ENCODE measurements at regions not wholly inside any gene's neighbourhood (a gene's known extent, or its start where the extent isn't known, plus 50 kb on each side); places are given as distances from the start of the nearest gene placed in this dataset.
A peak's percentile ranks its signal among the peaks of the same experiment; 100 is the strongest.

DNA sequence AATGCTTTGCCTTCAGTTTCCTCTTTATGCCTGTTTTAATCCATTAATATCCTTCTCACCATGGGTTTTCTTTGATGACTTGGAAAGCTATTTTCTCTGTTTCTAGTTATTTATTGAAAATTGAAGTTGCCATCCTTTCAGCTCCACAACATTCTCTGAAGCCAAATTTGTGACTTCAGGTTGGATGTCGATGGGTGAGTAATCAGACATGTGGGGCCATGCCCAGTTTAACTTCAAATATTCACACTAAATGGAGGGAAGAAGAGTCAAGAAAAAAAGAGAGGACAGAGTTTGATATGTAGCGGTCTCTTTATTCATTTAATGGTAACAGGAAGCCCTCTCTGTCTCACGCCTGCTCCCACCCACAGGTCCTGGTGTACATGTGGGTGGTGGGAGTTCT, 89.1 kb upstream of the RIPOR2 start:
- H4K8ac ChIP-seq (ENCODE audit: extremely low read depth, insufficient read depth, low read length) = no peak overlapping the region
- 83% methylated on average over 3 of the region's 3 CpGs; no CpG with 5 or more reads in 1 of the 2 experiments for WGBS, 2 experiments (ENCODE audit: extremely low coverage in 1 of 2, insufficient coverage in 1 of 2, insufficient read length in 1 of 2, insufficient replicate concordance in 2 of 2, low coverage in 1 of 2, low lambda C conversion rate in 2 of 2, missing lambda C conversion rate in 1 of 2)
- FAIRE-seq = no peak
- no peak for TF ChIP-seq EGR1 (IDR thresholded peaks at IDR 0.05; ENCODE audit: borderline replicate concordance, low read depth, low read length)
- no peak for TF ChIP-seq TAF1 (IDR thresholded peaks at IDR 0.05; ENCODE audit: low read depth, low read length)
- no peak for TF ChIP-seq TCF12 (IDR thresholded peaks at IDR 0.05; ENCODE audit: low read depth, low read length)
- no peak for TF ChIP-seq KDM5A (IDR thresholded peaks at IDR 0.05; ENCODE audit: low read length)
- TF ChIP-seq PHF8 (conservative IDR thresholded peaks at IDR 0.05; ENCODE audit: low read depth, low read length) = no peak

More for the DNA sequence above, 89.1 kb upstream of the RIPOR2 start:
- ChIA-PET POLR2A (ENCODE audit: partially characterized antibody) (no interaction called here), CTCF (ENCODE audit: partially characterized antibody) (interaction anchor here (1.0 to 5.7 kb wide), 6 partner anchors 12 to 169 kb away, joined by 3 to 32 read pairs (median 8); no protein-coding TSS in a partner anchor)
- H4K20me1 ChIP-seq (replicated peaks in 1 of 2; ENCODE audit: control insufficient read depth in 1 of 2, insufficient read depth in 2 of 2, low read length in 2 of 2) = no peaks in the 10 kb centered on the region
- H4K91ac ChIP-seq (replicated peaks; ENCODE audit: insufficient read length, low read length) = no peak overlapping the region
- H3K9me3 ChIP-seq (ENCODE audit: insufficient read depth in 2 of 2, low read depth in 1 of 2, low read length in 1 of 2) = no peaks in the 10 kb centered on the region
- DNase-seq (ENCODE audit: low read depth in 1 of 2, low spot score in 2 of 2) = no peak
- no peak overlapping the region for H3K4ac ChIP-seq (replicated peaks; ENCODE audit: insufficient read length, low read depth, low read length)
- H3K9ac ChIP-seq (replicated peaks in 1 of 4; ENCODE audit: extremely low read depth in 1 of 4, low read depth in 3 of 4, low read length in 3 of 4) = no peak overlapping the region
- H3K27ac ChIP-seq (ENCODE audit: low read depth, low read length) = no peak overlapping the region
- no peak overlapping the region for H3K14ac ChIP-seq (ENCODE audit: insufficient read length)
- no peak overlapping the region for H3K56ac ChIP-seq (replicated peaks; ENCODE audit: insufficient read length, low read depth, low read length)
- H2BK20ac ChIP-seq (ENCODE audit: low read length) = 0 out of 2 replicates have a peak overlapping the region, but pooled peaks have one; percentile 96
- H3K79me1 ChIP-seq (ENCODE audit: low read depth, low read length) = no peaks in the 10 kb centered on the region
- peak overlapping the region; percentile 91 for H2BK12ac ChIP-seq (ENCODE audit: low read depth, low read length)
- no peak overlapping the region for H2BK15ac ChIP-seq (ENCODE audit: low read length)
- H2AFZ ChIP-seq (ENCODE audit: low read length) = 0 out of 2 replicates have a peak overlapping the region, but pooled peaks have one; percentile 23
- no peak overlapping the region for H3K4me2 ChIP-seq (ENCODE audit: insufficient read depth in 1 of 2, low read depth in 2 of 2, low read length in 2 of 2)
- H4K5ac ChIP-seq (ENCODE audit: insufficient read length, low read depth, low read length) = no peak overlapping the region
- no peaks in the 10 kb centered on the region for H3K79me2 ChIP-seq (ENCODE audit: control insufficient read depth in 1 of 2, insufficient read depth in 2 of 2, low read length in 2 of 2)
- no peaks in the 10 kb centered on the region for H3K36me3 ChIP-seq (ENCODE audit: control insufficient read depth in 2 of 4, insufficient read depth in 4 of 4, low read length in 3 of 4)
- H3K27me3 ChIP-seq (replicated peaks in 1 of 4; ENCODE audit: control insufficient read depth in 3 of 4, extremely low read depth in 1 of 4, insufficient read depth in 3 of 4, low read length in 3 of 4) = no peaks in the 10 kb centered on the region
- no peak overlapping the region for H2BK120ac ChIP-seq (replicated peaks; ENCODE audit: low read depth, low read length)
- no peak overlapping the region for H3K4me3 ChIP-seq (ENCODE audit: extremely low read depth in 1 of 4, insufficient read depth in 2 of 4, low read depth in 3 of 4, low read length in 4 of 4)
- H3K23ac ChIP-seq (ENCODE audit: insufficient read length) = no peak overlapping the region
- no peak overlapping the region for H2AK5ac ChIP-seq (ENCODE audit: low read depth, low read length)
- no peak overlapping the region for H3K18ac ChIP-seq (ENCODE audit: extremely low read depth, low read length)
- H2BK5ac ChIP-seq (ENCODE audit: low read depth, low read length) = no peak overlapping the region; the same call in 1 of the 2 replicates
- H3K4me1 ChIP-seq (replicated peaks in 1 of 4; ENCODE audit: control insufficient read depth in 3 of 4, insufficient read depth in 4 of 4, low read length in 3 of 4) = peaks cover 0 to 9% (median 0%) of the 10 kb centered on the region in 4 experiments; a peak in 3 of 7 replicates
- no peaks in the 10 kb centered on the region for H3K23me2 ChIP-seq (ENCODE audit: low read depth, low read length)

All from H1 (cell line).